Activated CD4-positive, CD25-positive, alpha-beta regulatory T cell treated with anti-CD3 and anti-CD28 coated beads, Interleukin-2, amount 50 U/mL, for 72 hours (primary cell): ENCODE measurements at regions not wholly inside any gene's neighbourhood (a gene's known extent, or its start where the extent isn't known, plus 50 kb on each side); places are given as distances from the start of the nearest gene placed in this dataset.

Experiments used
- DNase-seq: peaks from one replicate; pipeline ENCODE4 v3.0.0; 2021

- DNase-seq, result no peak
Observed at GRCh38 chr5:124343451-124343867, 403.0 kb downstream of the ZNF608 start.

- DNase-seq, result no peak
Observed at GRCh38 chr5:124342986-124343385, 403.5 kb downstream of the ZNF608 start.

- DNase-seq, result no peak
Observed at GRCh38 chr5:124342584-124342983, 403.9 kb downstream of the ZNF608 start.

GRCh38 chr5:124342027-124342471 is 404.4 kb downstream of the ZNF608 start:
- no peak for DNase-seq

GRCh38 chr5:124341066-124341858 is 405.2 kb downstream of the ZNF608 start:
- no peak for DNase-seq

GRCh38 chr5:124337996-124338395 is 408.4 kb downstream of the ZNF608 start:
- no peak for DNase-seq

- no peak for DNase-seq
Observed at GRCh38 chr5:124333298-124333979, 413.0 kb downstream of the ZNF608 start.

GRCh38 chr5:124332273-124332672 is 414.2 kb downstream of the ZNF608 start:
- no peak for DNase-seq

GRCh38 chr5:124330595-124331220 is 415.7 kb downstream of the ZNF608 start:
- DNase-seq, result no peak

- no peak for DNase-seq
Observed at GRCh38 chr5:124328201-124328600, 418.2 kb downstream of the ZNF608 start.

- no peak for DNase-seq
Observed at GRCh38 chr5:124318661-124319060, 427.8 kb downstream of the ZNF608 start.

GRCh38 chr5:124317451-124317850 is 429.0 kb downstream of the ZNF608 start:
- no peak for DNase-seq

GRCh38 chr5:124315741-124316415 is 430.6 kb downstream of the ZNF608 start:
- DNase-seq, result no peak

- no peak for DNase-seq
Observed at GRCh38 chr5:124310453-124310852, 436.0 kb downstream of the ZNF608 start.

GRCh38 chr5:124309241-124309980 is 437.0 kb downstream of the ZNF608 start:
- no peak for DNase-seq

GRCh38 chr5:124303366-124303765 is 443.1 kb downstream of the ZNF608 start:
- DNase-seq, result no peak

GRCh38 chr5:124302533-124302932 is 443.9 kb downstream of the ZNF608 start:
- no peak for DNase-seq

GRCh38 chr5:124301850-124302249 is 444.6 kb downstream of the ZNF608 start:
- DNase-seq, result no peak

- DNase-seq, result no peak
Observed at GRCh38 chr5:124300815-124301621, 445.4 kb downstream of the ZNF608 start.

- DNase-seq, result no peak
Observed at GRCh38 chr5:124297826-124298225, 448.6 kb downstream of the ZNF608 start.

- no peak for DNase-seq
Observed at GRCh38 chr5:124292322-124292855, 454.1 kb downstream of the ZNF608 start.
